Osteocyte (in vitro differentiated cells): ENCODE measurements at regions not wholly inside any gene's neighbourhood (a gene's known extent, or its start where the extent isn't known, plus 50 kb on each side); places are given as distances from the start of the nearest gene placed in this dataset.

ENCODE experiments used
- DNase-seq: peaks from one replicate; pipeline ENCODE4 v3.0.0; 2021; ENCODE audit warnings: mixed read lengths; ENCODE audit not compliant: unreplicated experiment; ENCODE audit errors: extremely low spot score
- H3K27ac Mint-ChIP-seq: one replicate; pipeline ENCODE4 v1.8.0; 2021; ENCODE audit warnings: mild to moderate bottlenecking, mixed read lengths; ENCODE audit not compliant: unreplicated experiment
- H3K27me3 Mint-ChIP-seq: one replicate; pipeline ENCODE4 v1.8.0; 2021; ENCODE audit warnings: mixed read lengths; ENCODE audit not compliant: unreplicated experiment
- H3K36me3 Mint-ChIP-seq: one replicate; pipeline ENCODE4 v1.8.0; 2021; ENCODE audit warnings: mixed read lengths; ENCODE audit not compliant: unreplicated experiment
- H3K4me1 Mint-ChIP-seq: one replicate; pipeline ENCODE4 v1.8.0; 2021; ENCODE audit warnings: mixed read lengths; ENCODE audit not compliant: unreplicated experiment
- H3K4me3 Mint-ChIP-seq: one replicate; pipeline ENCODE4 v1.8.0; 2021; ENCODE audit warnings: mild to moderate bottlenecking, moderate library complexity, mixed read lengths; ENCODE audit not compliant: unreplicated experiment
- H3K9me3 Mint-ChIP-seq: one replicate; pipeline ENCODE4 v1.8.0; 2021; ENCODE audit warnings: mixed read lengths; ENCODE audit not compliant: unreplicated experiment
- TF ChIP-seq, protein P1 (sequence below): fragments of 200-600 bp; sonication (generic); IDR thresholded peaks from 2 replicates; pipeline ENCODE4 v1.5.0; 2021; ENCODE audit warnings: antibody characterized with exemption, mild to moderate bottlenecking, moderate library complexity

DNA sequence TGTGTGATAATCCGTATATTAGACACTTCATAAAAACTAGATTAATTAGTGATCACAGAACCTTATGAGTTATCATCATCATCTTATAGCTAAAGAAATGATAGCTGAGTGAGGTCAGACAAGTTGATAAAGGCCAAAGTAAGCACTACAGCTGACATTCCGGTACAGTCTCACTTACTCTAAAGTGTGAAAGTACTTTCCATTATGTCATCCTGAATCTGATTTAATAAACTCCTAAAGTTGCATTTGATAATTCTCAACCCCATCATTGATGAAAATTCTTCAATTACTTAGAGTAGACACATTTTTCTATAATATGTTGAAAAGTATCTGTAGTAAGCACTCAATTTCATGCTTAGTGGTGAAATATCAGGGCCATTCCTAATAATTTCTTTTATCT, 385.2 kb upstream of the CHD6 start:
- no peaks in the 10 kb centered on the region for H3K4me1 Mint-ChIP-seq
- no peaks in the 10 kb centered on the region for H3K36me3 Mint-ChIP-seq
- no peaks in the 10 kb centered on the region for H3K27me3 Mint-ChIP-seq
- no peak overlapping the region for H3K27ac Mint-ChIP-seq
- TF ChIP-seq, protein P1, sequence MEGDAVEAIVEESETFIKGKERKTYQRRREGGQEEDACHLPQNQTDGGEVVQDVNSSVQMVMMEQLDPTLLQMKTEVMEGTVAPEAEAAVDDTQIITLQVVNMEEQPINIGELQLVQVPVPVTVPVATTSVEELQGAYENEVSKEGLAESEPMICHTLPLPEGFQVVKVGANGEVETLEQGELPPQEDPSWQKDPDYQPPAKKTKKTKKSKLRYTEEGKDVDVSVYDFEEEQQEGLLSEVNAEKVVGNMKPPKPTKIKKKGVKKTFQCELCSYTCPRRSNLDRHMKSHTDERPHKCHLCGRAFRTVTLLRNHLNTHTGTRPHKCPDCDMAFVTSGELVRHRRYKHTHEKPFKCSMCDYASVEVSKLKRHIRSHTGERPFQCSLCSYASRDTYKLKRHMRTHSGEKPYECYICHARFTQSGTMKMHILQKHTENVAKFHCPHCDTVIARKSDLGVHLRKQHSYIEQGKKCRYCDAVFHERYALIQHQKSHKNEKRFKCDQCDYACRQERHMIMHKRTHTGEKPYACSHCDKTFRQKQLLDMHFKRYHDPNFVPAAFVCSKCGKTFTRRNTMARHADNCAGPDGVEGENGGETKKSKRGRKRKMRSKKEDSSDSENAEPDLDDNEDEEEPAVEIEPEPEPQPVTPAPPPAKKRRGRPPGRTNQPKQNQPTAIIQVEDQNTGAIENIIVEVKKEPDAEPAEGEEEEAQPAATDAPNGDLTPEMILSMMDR: no peak
- H3K4me3 Mint-ChIP-seq: no peak overlapping the region
- no peak for DNase-seq
- peaks cover 30% of the 10 kb centered on the region for H3K9me3 Mint-ChIP-seq

DNA sequence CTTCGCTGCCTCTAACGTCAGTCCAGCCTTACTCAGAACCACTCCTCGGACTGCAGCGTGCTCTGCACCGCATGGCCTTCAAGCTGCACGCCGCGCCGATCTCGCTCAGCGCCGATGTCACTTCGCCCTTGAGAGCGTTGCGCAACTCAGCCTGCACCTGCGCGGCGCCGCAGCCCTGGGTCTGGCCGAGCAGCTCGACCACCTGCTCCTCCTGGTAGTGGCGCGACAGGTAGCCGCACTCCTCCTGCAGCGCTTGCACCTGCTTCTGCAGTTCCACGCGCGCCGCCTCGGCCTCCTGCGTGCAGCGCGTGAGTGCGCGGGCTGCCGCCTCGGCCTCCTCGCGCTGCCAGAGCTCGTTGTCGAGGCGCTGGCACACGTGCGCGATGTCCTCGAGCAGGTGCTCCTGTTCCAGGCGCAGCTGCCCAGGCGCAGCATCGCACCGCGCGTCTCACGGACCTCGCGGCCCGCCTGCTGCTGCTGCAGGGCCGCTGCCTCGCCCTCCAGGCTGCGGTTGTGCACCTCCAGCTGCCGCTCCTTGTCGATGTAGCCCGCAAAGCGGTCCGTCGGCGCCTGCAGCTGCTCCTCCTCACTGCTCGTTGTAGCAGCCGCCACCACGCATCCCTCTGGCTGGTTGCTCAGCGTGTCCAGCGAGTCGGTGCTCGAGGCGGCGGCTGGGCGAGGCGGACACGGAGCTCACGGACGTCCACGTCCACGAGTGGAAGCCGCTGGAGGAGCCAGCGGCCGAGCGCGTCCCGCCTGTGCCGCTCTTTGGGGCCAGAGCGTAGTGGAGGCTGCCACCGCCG, 380.6 kb upstream of the CHD6 start:
- Mint-ChIP-seq H3K27me3 (no peaks in the 10 kb centered on the region), H3K4me1 (no peaks in the 10 kb centered on the region), H3K9me3 (peaks cover 33% of the 10 kb centered on the region), H3K4me3 (no peak overlapping the region), H3K36me3 (no peaks in the 10 kb centered on the region), H3K27ac (no peak overlapping the region)
- TF ChIP-seq, protein P1: no peak
- no peak for DNase-seq

DNA sequence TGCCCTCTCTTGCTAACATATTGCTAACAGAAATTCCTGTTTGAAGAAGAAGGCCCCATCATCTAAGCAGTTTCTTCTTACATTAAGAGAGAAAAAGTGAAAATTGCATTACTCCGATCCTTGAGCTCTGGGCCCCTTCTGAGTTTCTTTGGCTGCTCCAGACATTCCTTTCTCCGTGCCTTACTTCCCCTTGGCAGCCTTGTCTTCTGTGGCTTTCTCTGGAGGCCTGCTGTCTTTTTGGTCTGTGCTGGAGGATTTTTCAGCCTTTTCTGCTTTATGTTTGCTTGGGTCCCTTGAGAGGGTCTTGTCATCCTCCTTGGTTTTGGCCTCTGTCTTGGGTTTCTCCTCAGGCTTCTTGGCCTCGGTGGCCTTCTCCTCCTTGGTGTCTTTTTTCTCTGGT, 378.8 kb upstream of the CHD6 start:
- Mint-ChIP-seq H3K27me3 (no peaks in the 10 kb centered on the region), H3K4me3 (no peak overlapping the region), H3K9me3 (peaks cover 33% of the 10 kb centered on the region), H3K4me1 (no peaks in the 10 kb centered on the region), H3K27ac (no peak overlapping the region), H3K36me3 (no peaks in the 10 kb centered on the region)
- TF ChIP-seq, protein P1: no peak
- DNase-seq: no peak

DNA sequence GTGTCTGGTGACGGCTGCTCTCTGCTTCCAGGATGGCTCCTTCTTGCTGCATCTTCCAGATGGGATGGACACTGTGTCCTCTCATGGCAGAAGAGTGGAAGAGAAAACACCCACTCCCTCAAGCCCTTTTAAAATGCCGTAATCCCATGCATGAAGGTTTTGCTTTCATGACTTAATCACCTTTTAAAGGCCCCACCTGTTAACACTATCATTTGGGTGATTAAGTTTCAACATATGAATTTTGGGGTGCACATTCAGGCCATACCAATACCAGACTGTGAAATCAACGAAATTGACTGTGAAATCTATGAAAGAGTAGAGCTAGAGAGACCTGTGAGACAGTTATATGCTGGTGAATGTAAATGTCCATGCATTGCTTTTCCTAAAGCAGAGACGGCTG, 374.3 kb upstream of the CHD6 start:
- Mint-ChIP-seq H3K4me3 (no peak overlapping the region), H3K9me3 (peaks cover 11% of the 10 kb centered on the region), H3K27me3 (no peaks in the 10 kb centered on the region), H3K27ac (no peak overlapping the region), H3K4me1 (no peaks in the 10 kb centered on the region), H3K36me3 (no peaks in the 10 kb centered on the region)
- peak; percentile 8 for DNase-seq
- TF ChIP-seq, protein P1: no peak

DNA sequence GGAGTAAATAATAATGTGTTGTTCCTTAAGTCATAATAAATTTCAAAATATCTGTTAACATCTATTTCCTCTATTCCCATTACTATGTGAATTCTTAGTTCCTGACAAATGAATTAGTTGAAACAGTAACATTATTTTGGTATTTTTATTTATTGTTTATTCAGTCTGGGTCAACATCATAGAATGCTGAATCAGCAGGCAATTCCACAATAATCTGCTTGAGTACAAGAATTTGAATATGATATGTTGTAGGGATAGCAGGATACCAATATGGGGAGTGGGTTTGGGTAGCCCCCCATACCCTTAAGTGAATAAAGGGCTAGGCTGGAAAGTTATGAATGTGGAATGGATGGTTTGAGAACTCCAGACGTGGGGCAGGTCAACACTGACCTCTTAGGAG, 373.2 kb upstream of the CHD6 start:
- no peak overlapping the region for H3K4me3 Mint-ChIP-seq
- TF ChIP-seq, protein P1: no peak
- no peaks in the 10 kb centered on the region for H3K27me3 Mint-ChIP-seq
- H3K36me3 Mint-ChIP-seq: no peaks in the 10 kb centered on the region
- DNase-seq: no peak
- peaks cover 7% of the 10 kb centered on the region for H3K9me3 Mint-ChIP-seq
- no peaks in the 10 kb centered on the region for H3K4me1 Mint-ChIP-seq
- H3K27ac Mint-ChIP-seq: no peak overlapping the region
